Spinal cord (tissue), 9 donors: ENCODE measurements at regions not wholly inside any gene's neighbourhood (a gene's known extent, or its start where the extent isn't known, plus 50 kb on each side); places are given as distances from the start of the nearest gene placed in this dataset.

ENCODE experiments used
- DNase-seq, 6 donors: peaks; one replicate each; pipeline versions ENCODE4 v3.0.0 to v3.0.0-alpha.2; 2013 to 2015; ENCODE audit warnings: low spot score in 6 of 6, low read depth in 4 of 6
- H3K27ac ChIP-seq: one replicate; pipeline ENCODE4 v1.5.1; 2013; ENCODE audit warnings: low read depth, low read length, control low read depth
- H3K27me3 ChIP-seq: one replicate; pipeline ENCODE4 v1.6.1; 2013; ENCODE audit warnings: low read length; ENCODE audit not compliant: control insufficient read depth, insufficient read depth
- H3K36me3 ChIP-seq: one replicate; pipeline ENCODE4 v1.6.1; 2013; ENCODE audit warnings: low read length; ENCODE audit not compliant: control insufficient read depth, insufficient read depth
- H3K4me1 ChIP-seq: one replicate; pipeline ENCODE4 v1.6.1; 2013; ENCODE audit warnings: low read length; ENCODE audit not compliant: control insufficient read depth, insufficient read depth
- H3K4me3 ChIP-seq: one replicate; pipeline ENCODE4 v1.5.1; 2013; ENCODE audit warnings: low read depth, low read length, control low read depth
- H3K9me3 ChIP-seq: one replicate; pipeline ENCODE4 v1.6.1; 2013; ENCODE audit warnings: low read length; ENCODE audit not compliant: control insufficient read depth, insufficient read depth
- WGBS: methylation state at CpG from one replicate; pipeline ENCODE4 v1.1.5; 2013; ENCODE audit warnings: missing lambda C conversion rate; ENCODE audit not compliant: insufficient coverage; 5-methylcytosine and 5-hydroxymethylcytosine counted together
- donor health status: healthy.

DNA sequence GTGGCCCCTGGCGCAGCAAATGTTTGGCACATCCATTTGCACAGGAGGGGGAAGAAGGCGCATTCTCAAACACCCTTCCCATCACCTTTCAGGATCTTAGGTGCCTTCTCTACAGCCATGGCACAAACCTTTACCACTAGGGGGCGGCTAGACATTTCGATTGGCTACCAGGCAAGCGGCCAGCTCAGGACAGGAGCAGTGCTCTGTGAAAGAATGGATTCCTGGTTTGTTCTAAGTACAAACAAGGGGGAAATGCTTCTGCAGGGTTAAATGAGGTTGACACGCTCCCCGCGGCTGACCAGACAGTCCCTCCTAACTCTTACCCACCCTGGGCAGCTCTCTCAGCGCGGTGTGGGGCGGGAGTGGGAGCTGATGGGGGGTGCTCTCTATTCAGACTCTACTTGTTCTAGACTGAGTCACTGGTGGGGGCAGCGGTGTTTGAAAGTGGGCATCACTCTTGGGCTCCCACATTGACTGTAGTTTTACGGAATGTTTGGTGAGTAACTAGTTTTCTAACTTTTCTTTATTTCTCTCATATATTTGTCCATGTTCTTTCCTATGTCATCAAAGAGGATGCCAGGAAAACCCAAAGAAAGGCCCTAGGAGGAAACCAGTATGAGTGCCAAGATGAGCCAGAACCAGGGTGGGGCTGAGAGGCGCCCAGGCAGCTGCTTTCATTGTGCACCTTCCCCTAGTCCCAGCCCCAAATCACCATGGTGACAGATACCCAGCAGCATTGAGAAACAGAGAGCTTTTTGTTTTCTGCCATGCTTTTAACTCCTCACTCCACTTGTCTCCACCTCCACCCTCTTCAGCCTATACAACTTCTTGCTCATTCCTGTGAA is 61.4 kb upstream of the GPR158 start:
- peak overlapping the region; percentile 19 for H3K27ac ChIP-seq
- peak; percentile 58 to 96 (median 82) for DNase-seq
- peaks cover 9% of the 10 kb centered on the region for H3K4me1 ChIP-seq
- WGBS: 5% methylated on average over 4 of the region's 14 CpGs
- H3K4me3 ChIP-seq: no peak overlapping the region
- no peaks in the 10 kb centered on the region for H3K27me3 ChIP-seq
- H3K9me3 ChIP-seq: no peaks in the 10 kb centered on the region
- no peaks in the 10 kb centered on the region for H3K36me3 ChIP-seq

DNA sequence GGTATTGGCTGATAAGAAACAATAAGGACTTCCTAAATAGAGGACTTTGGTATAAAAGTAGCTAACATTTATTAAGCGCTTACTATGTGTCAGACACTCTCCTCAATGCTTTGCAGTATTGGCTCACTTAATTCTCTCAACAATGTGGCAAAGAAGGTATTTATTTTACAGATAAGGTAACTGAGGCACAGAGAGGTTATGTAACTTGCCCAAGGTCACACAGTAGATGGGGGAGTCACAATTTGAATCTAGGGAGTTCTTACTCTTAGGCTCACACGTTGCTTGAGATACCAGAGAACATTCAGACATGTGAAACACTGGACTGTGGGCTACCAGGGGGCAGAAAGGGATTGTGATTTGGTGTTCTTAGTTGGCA is 60.8 kb upstream of the GPR158 start:
- no peaks in the 10 kb centered on the region for H3K9me3 ChIP-seq
- DNase-seq: no peak
- no peak overlapping the region for H3K4me3 ChIP-seq
- H3K27ac ChIP-seq: no peak overlapping the region
- peaks cover 9% of the 10 kb centered on the region for H3K4me1 ChIP-seq
- H3K36me3 ChIP-seq: no peaks in the 10 kb centered on the region
- no CpG with 5 or more reads among the region's 2 CpGs for WGBS
- no peaks in the 10 kb centered on the region for H3K27me3 ChIP-seq

DNA sequence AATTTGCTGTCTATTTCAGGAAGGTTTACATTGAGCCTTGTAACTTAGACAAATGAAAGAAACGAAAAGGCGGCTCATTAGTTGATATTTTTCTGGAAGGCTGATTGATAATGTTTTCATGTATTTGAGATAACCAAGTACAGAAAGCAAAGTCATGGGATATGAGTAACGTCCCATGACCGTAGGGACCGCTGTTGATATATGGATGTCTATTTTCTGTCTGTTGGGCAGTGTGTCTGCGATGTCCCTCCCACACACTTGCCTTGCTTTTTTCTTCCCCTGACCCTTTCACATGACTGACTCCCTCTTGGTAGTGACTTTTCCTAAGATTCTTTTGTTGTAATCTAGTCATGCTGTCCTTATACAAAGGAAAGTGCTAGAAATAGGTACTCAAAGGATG is 57.0 kb upstream of the GPR158 start:
- DNase-seq: no peak
- 94% methylated on average over 2 of the region's 6 CpGs for WGBS
- Histone ChIP-seq H3K9me3 (no peaks in the 10 kb centered on the region), H3K4me3 (no peak overlapping the region), H3K27ac (no peak overlapping the region), H3K4me1 (peaks cover 9% of the 10 kb centered on the region), H3K36me3 (no peaks in the 10 kb centered on the region), H3K27me3 (no peaks in the 10 kb centered on the region)

DNA sequence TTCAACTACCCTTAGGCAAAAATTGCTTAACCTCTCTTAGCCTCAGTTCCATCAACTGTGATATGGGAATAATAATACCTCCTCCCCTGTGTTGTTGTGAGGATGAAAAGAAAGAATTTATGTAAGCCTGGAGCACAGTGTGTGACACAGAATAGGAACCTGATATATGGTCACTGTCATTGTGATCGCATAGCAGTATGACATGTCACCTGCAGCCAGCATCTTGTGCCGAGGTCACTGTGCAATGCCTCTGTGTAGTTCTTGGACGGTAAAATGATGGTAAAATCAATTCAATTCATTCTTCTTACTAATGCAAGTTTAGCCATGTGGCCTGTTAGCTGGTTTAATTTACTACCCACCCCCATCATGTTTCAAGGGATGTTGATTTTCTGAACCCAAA is 54.6 kb upstream of the GPR158 start:
- H3K4me3 ChIP-seq: no peak overlapping the region
- H3K9me3 ChIP-seq: no peaks in the 10 kb centered on the region
- WGBS: no CpG with 5 or more reads among the region's 3 CpGs
- no peak overlapping the region for H3K27ac ChIP-seq
- peaks cover 8% of the 10 kb centered on the region for H3K4me1 ChIP-seq
- no peaks in the 10 kb centered on the region for H3K27me3 ChIP-seq
- DNase-seq: no peak
- no peaks in the 10 kb centered on the region for H3K36me3 ChIP-seq
